Fibroblast of skin of left quadriceps (primary cell): ENCODE measurements at regions not wholly inside any gene's neighbourhood (a gene's known extent, or its start where the extent isn't known, plus 50 kb on each side); places are given as distances from the start of the nearest gene placed in this dataset.
A peak's percentile ranks its signal among the peaks of the same experiment; 100 is the strongest.

Experiments
- DNase-seq, 2 experiments: peaks; one replicate each; pipeline ENCODE4 v3.0.0-alpha.2; 2013; ENCODE audit warnings: low read depth in 2 of 2

DNA sequence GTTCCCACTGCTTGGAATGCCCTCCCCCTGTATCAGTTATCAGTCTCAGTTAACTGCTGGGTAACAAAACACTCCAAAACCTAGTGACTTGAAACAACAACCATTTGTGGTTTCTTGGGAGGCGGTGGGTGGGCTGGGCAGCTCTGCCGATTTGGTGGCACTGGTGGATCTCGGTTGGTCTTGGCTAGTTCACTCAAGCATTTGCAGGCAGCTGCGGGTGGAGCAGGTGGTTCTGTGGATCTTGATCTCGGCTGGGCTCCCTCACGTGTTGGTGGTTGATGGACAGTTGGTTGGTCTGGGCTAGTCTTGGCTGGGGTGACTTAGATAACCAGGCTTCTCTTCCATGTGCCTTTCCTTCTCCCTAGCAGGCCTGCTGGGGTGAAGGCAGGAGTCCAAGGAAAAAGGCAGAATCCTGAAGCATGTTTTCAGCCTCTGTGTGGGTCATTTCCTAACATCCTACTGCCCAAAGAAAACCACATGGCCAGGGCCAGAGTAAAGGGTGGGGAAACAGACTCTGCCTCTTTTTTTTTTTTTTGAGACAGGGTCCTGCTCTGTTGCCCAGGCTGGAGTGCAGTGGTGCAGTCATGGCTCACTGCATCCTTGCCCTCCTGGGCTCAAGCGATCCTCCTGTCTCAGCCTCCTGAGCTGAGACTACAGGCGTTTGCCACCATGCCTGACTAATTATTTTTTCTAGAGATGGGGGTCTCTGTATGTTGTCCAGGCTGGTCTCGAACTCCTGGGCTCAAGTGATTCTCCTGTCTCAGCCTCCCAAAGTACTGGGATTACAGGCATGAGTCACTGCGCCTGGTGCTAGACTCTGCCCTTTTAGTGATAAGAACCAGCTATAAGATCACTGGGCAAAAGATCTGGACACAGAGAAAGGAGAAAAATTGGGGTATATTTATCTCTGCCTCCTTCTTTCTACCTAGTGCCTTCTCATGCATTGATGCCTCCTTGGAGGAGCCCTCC, 183.7 kb downstream of the RGS3 start:
- no peak for DNase-seq

- DNase-seq = no peak
Observed at GRCh38 chr9:113648048-113648447, 184.5 kb downstream of the RGS3 start.

DNA sequence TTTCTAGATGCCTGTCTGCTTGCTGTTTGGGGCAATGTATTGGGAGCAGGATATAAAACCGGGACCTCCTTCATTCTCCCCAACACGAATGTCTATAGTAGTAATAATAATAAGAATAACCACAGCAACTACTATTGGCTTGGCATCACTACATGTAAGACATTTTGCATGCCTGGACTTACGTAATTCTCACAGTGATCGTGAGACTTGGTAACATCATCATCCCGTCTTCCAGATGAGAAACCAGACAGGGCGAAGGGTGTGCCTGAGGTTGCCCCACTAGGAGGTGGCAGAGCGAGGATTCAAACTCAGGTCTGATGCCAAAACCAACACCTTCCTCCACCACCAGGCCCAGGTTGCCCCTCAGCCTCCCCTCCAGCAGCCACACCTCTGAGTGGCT, 185.1 kb downstream of the RGS3 start:
- no peak for DNase-seq

- DNase-seq = no peak
Observed at GRCh38 chr9:113649054-113649453, 185.5 kb downstream of the RGS3 start.

GRCh38 chr9:113649855-113650206, 186.3 kb downstream of the RGS3 start:
- no peak for DNase-seq

GRCh38 chr9:113650207-113651131, 186.9 kb downstream of the RGS3 start:
- DNase-seq = no peak

- DNase-seq = no peak
Observed at GRCh38 chr9:113651896-113652295, 188.4 kb downstream of the RGS3 start.

DNA sequence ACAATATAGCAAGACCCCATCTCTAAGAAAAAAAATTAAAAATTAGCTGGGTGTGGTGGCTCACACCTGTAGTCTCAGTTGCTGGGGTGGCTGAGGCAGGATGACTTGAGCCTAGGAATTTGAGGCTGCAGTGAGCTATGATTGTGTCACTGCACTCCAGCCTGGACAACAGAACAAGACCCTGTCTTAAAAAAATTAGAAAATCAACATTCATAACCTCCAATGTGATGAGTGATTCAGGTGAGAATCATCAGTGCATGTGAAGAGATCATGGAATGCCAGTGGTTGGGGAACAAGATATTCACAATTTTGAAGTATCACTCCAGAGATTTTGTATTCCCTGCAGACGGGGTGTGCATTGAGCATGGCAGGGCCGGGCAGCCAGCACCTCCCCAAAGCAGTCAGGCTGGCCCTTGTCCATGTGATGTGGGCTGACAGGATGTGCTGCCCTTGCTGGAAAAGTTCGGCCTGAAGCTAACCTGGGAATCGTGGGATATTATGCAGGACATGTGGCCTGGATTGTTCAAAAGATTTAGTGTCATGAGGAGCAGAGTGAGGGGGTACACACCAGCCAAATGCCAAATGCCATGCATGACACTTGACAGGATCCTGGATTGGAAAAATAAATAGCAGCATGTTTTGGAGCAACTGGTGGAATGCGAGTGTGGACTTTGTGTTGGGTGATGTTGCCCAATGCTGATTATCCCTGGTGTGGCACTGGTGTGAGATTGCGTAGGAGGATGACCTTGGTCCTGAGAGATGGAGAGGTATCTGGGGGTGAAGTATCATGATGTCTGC, 189.0 kb downstream of the RGS3 start:
- DNase-seq = no peak

- no peak for DNase-seq
Observed at GRCh38 chr9:113653746-113654604, 190.4 kb downstream of the RGS3 start.

DNA sequence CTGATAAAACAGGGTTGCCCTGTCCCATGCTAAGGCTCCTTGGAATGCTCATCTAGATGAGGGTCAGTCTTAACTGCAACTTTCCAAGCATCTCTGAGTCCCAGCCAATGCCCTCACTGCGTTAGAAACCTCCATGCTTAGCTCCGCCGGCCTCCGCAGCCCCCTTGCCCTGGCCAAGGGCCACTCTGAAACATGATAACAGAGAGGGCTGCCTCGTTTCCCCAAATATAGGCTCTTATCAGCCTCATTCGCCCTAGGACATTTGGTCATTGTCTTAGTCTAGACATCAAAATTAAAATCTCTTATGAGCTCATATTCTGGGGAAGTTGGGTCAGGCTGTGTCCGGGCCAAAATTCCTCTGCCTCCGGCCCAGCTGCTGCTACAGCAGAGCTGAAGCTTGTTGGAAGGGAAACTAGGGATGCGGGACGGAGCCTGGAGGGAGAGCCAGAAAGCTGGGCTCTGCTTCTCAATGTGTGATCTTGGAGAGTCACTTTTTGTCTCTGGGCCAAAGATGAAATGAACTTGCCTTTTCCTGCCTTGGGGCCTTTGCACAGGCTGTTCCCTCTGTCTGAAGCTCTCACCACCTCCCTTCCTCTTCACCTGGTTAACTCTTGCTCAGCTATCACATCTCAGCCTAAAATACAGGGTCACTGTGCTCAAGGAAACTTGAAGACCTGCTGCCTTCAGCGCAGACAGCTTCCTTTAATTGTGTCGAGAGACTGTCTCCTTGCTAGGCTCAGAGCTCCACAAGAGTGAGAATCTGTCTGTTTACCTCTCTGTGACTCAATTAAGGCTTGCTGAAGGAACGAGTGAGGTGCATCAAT, 191.3 kb downstream of the RGS3 start:
- no peak for DNase-seq

- DNase-seq = no peak
Observed at GRCh38 chr9:113656771-113657670, 193.5 kb downstream of the RGS3 start.

DNA sequence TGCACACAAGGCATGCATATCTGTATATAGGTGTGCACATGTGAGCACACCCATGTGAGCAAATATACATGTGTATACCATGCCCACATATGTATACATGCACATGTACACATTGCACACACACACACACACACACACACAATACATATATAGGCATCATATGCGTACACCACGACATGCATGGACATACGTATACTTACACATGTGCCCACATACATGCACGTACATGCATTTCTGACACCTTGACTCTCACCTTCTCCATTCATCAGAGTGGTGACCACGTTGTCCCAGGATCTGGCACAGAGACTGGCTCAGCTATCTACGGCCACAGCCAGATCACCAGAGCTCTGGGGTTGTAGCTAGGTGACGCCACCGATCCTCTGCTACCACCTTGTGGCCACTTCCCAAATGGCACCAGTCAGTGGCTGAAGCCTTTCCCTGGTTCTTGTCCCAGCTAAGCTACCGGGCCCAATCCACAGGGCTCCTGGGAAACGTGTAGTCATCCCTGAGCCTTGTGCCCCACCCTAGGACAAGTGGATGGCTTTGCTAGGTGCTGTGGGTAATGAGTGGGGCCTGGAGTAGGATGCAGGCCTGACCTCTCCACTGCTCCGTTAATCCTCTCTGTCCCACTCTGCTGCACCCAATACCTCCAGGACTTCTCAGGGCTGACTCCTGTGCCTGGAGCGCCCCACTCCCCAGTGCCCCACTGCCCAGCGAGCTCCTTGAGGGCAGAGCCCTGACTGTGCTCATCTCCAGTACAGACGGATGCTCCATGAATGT, 194.4 kb downstream of the RGS3 start:
- peak; percentile 48 for DNase-seq

DNA sequence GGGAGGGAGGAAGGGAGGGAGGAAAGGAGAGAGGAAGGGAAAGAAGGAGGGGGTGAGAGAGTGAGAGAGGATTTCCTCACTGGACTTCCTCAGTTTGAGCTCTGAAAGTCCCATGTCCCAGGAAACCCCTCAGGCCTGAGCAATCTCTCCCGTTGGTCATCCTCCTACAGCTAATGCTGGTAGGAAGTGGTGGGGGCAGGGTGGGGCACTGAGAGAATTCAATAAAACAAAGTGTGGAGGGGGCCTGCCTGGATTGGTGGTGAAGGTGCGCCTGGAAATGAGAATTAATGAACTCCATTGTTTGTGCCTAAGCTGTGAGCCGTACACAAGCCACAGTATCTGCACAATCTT, 195.0 kb downstream of the RGS3 start:
- no peak for DNase-seq

DNA sequence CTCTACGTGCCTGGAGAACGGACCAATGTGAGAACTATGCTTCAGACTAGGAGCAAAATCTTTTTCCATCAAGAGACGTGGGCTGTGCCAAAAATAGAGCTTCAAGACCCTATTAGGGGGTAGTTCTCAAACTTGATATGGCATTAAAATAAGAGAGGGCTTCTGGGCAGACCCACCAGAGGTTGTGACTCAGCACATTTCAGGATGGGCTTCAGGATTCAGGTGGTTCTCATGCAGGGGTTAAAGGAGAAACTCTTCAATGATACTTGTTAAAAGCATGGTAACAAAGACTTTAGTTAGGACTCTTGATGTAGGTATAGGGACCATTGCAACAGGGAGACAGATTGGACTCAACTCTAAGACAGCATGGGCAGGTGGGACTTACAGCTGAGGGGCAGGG, 195.5 kb downstream of the RGS3 start:
- DNase-seq = no peak

DNA sequence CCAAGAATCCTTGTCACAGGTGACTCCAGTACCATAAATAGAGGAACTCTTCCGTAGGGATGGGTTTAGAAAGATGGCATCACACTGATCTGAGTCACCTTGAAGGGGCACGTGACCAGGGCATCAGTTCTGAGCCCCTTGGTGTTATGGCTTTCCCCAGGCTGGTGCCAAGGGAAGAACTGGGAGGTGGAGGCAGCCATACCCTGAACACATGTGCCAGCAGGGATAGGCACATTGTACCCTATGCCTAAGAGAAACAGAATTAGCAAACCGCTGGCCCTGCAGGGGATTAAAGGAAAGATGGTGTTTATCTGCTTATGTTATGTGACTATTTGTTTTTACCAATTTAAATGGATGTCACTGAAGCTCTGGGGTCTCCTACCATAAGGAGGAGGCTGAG, 196.2 kb downstream of the RGS3 start:
- no peak for DNase-seq

DNA sequence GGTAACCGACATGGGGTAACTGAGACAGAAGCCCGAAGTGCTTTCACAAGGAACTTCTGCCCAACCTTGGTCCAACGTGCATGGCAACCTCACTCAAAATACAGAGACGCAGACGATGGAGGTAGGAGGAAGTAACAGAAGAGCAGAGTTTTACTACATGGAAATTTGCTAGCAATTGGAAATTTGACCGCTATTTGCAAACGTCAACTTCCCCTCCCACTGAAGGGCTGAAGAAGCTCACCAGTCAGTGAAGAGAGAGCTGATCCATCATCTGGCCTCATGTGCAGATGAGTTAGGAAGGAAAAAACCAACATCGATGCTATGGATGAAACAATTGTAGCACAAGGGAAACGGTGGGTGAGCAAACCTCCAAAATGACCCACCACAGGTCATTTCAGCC, 196.7 kb downstream of the RGS3 start:
- no peak for DNase-seq

DNA sequence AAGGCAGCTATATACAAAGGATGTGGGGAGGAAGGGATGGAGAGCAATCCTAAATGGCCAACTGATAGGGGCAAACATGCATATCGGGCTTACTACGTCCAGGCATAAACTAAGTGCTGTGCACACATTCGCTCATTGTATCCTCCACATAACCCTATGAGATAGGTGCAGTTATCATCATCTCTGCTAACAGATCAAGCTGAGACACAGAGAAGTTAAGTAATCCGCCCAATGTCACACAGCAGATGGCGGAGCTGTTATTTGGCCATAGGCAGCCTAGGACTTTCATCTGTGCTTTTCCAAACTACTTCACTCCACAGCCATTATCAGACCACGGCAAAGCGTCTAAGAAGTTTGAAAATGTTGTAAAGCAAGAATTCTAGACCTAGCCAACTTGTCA, 197.5 kb downstream of the RGS3 start:
- DNase-seq = no peak

DNA sequence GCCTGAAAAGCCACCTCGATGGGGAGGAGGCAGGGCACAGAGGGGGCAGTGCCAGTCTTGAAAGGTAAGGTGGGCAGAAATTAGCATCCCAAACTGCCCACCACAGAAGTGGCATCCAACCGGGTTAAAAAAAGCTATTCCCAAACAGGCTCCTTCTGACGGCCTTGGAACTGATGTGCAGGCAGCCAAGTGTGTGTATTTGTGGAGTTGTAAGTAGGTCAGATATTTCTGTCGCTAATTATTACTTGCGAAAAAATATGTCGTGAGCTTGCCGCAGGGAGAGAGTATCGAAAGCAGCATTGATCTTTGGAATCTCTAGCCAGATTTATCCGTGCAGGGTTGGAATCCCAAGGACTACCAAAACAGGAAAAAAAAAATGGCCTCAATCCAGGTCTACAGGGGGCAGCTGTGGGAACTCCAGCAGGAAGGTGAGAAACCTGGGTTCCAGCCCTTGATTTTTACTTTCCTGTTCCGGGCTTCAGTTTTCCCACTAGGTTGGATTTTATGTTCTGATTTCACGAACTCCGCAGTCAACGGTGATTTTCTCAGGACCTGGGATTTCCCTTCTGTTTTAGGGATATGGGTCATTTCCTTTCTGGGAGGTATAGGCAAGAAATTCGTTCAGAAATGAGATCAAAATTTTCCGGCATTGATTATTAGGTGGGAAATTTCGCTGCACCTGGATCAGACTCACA, 200.8 kb downstream of the RGS3 start:
- DNase-seq = no peak
